ENCODE measurements at regions not wholly inside any gene's neighbourhood (a gene's known extent, or its start where the extent isn't known, plus 50 kb on each side); places are given as distances from the start of the nearest gene placed in this dataset.
"Not testable (repeated sequence)": the region's sequence is repeated elsewhere in the genome, so short reads cannot be mapped to it uniquely, and the experiment has no call there.

- no peak for DNase-seq
Measured at GRCh38 chr7:69067397-69067796, 530.9 kb upstream of the AUTS2 start.

GRCh38 chr7:69070476-69070875, 527.8 kb upstream of the AUTS2 start:
- no peak for DNase-seq

GRCh38 chr7:69076566-69076965, 521.7 kb upstream of the AUTS2 start:
- DNase-seq = no peak

GRCh38 chr7:69078997-69079769, 519.1 kb upstream of the AUTS2 start:
- no peak for DNase-seq

GRCh38 chr7:69087281-69087680, 511.0 kb upstream of the AUTS2 start:
- not testable (repeated sequence) for DNase-seq

- no peak for DNase-seq
Measured at GRCh38 chr7:69088185-69088584, 510.1 kb upstream of the AUTS2 start.

GRCh38 chr7:69090936-69091335, 507.3 kb upstream of the AUTS2 start:
- no peak for DNase-seq

- DNase-seq = no peak
Measured at GRCh38 chr7:69091521-69091920, 506.8 kb upstream of the AUTS2 start.

- DNase-seq = no peak
Measured at GRCh38 chr7:69095127-69095526, 503.1 kb upstream of the AUTS2 start.

- no peak for DNase-seq
Measured at GRCh38 chr7:69095649-69096048, 502.6 kb upstream of the AUTS2 start.

GRCh38 chr7:69104023-69104422, 494.3 kb upstream of the AUTS2 start:
- DNase-seq = no peak

GRCh38 chr7:69105092-69105491, 493.2 kb upstream of the AUTS2 start:
- no peak for DNase-seq

GRCh38 chr7:69105981-69106380, 492.3 kb upstream of the AUTS2 start:
- no peak for DNase-seq

- not testable (repeated sequence) for DNase-seq
Measured at GRCh38 chr7:69106449-69106848, 491.8 kb upstream of the AUTS2 start.

GRCh38 chr7:69106946-69107345, 491.3 kb upstream of the AUTS2 start:
- not testable (repeated sequence) for DNase-seq

- no peak for DNase-seq
Measured at GRCh38 chr7:69108097-69108496, 490.2 kb upstream of the AUTS2 start.

GRCh38 chr7:69109246-69109645, 489.0 kb upstream of the AUTS2 start:
- no peak for DNase-seq

GRCh38 chr7:69109879-69110278, 488.4 kb upstream of the AUTS2 start:
- DNase-seq = no peak

GRCh38 chr7:69110450-69111050, 487.7 kb upstream of the AUTS2 start:
- no peak for DNase-seq

- DNase-seq = no peak
Measured at GRCh38 chr7:69114374-69114773, 483.9 kb upstream of the AUTS2 start.

- no peak for DNase-seq
Measured at GRCh38 chr7:69115788-69116187, 482.5 kb upstream of the AUTS2 start.

- not testable (repeated sequence) for DNase-seq
Measured at GRCh38 chr7:69116196-69116595, 482.1 kb upstream of the AUTS2 start.

GRCh38 chr7:69122953-69123352, 475.3 kb upstream of the AUTS2 start:
- DNase-seq = no peak

- DNase-seq = no peak
Measured at GRCh38 chr7:69126896-69127479, 471.3 kb upstream of the AUTS2 start.

All from activated T-cell treated with anti-CD3 and anti-CD28 coated beads for 4 hours (primary cell).